T47D (cell line): ENCODE measurements at regions not wholly inside any gene's neighbourhood (a gene's known extent, or its start where the extent isn't known, plus 50 kb on each side); places are given as distances from the start of the nearest gene placed in this dataset.
"Not testable (repeated sequence)": the region's sequence is repeated elsewhere in the genome, so short reads cannot be mapped to it uniquely, and the experiment has no call there.

Experiments
- DNase-seq, 2 experiments: peaks; one replicate each; pipeline versions ENCODE4 v3.0.0 to v3.0.0-alpha.2; 2011 to 2012; ENCODE audit warnings: low read depth in 1 of 2, low spot score in 1 of 2
- JUND ChIP-seq: IDR thresholded peaks from 2 replicates; pipeline ENCODE4 v1.6.1; 2012; ENCODE audit warnings: low read depth
- in situ Hi-C: cut with HindIII; loops from 2 replicates; pipeline ENCODE4 v1.10.0; 2016; ENCODE audit warnings: low sequenced_read_pairs, low pct_unique_long_range_greater_than_20kb

GRCh38 chr2:109727929-109728447 is 66.1 kb upstream of the RGPD5 start:
- in situ Hi-C loops = no loop called here
- no peak for DNase-seq
- no peak for TF ChIP-seq JUND

DNA sequence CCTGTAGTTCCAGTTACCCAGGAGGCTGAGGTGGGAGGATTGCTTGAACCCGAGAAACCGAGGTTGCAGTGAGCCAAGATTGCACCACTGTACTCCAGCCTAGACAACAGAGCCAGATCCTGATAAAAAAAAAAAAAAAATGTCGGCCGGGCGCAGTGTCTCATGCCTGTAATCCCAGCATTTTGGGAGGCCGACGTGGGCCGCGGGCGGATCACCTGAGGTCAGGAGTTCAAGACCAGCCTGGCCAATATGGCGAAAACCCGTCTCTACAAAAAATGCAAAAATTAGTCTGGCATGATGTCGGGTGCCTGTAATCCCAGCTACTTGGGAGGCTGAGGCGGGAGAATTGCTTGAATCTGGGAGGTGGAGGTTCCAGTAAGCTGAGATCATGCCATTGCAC is 60.4 kb upstream of the RGPD5 start:
- in situ Hi-C loops, DNase-seq: not testable (repeated sequence)

DNA sequence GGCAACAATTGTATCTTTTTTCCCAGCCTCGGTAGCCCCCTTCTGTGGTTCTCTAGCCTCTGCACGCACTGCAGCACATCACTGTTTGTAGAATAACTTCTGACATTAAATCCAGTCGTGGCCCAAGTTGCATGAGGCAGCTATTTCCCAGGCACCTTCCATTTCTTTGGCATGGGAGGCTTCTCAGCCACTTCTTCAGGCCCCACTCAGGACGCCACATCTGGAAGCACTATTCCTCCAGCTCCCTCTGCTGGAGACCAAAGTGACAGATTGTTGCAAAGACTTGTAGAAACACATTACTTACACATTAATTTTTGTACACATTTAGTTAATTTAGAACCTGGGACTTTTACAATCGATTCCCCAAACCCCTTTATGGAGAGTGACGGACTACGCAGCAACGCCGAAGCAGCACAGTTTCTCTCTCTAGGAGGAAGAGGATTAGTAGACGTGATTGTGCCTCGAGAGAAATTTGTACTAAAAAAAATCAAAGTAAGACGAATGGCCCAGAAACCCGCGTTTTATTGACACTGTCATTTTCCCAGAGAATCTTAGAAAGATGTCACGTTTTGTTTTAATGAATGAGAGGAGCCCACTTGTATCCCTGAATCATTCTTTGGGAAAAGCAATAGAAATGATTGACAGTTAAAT is 57.8 kb upstream of the RGPD5 start:
- peak in 1 of 2 experiments; percentile 68 for DNase-seq
- no peak for TF ChIP-seq JUND
- in situ Hi-C loops = no loop called here
